ENCODE measurements at regions not wholly inside any gene's neighbourhood (a gene's known extent, or its start where the extent isn't known, plus 50 kb on each side); places are given as distances from the start of the nearest gene placed in this dataset.
"Not testable (repeated sequence)": the region's sequence is repeated elsewhere in the genome, so short reads cannot be mapped to it uniquely, and the experiment has no call there.

DNA sequence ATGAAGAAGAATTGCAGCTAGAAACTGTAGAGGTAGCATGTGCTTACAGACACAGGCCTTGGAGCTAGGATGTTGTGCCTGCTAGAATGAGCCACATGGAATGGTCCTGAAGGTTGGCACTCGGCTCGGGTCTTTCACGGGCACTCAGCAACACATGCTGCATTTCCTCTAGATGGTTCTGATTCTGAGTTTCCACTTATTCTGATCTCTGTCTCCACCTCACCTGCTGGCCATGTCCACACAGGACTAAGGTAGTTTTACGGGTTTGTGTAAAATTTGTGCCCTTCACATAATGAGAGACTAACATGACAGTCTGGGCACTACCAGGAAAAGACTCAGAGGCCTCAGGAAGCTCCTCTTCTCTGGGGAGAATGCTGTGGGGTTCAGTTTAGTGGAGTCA lies 444.8 kb upstream of the MKI67 start:
- Mint-ChIP-seq H3K27me3 (no peaks in the 10 kb centered on the region), H3K27ac (no peak overlapping the region), H3K9me3 (no peaks in the 10 kb centered on the region), H3K4me3 (no peak overlapping the region), H3K36me3 (ENCODE audit: low read depth) (no peaks in the 10 kb centered on the region), H3K4me1 (no peaks in the 10 kb centered on the region)
- DNase-seq, result no peak
- intact Hi-C loops (cut with micrococcal nuclease), result no loop called here

DNA sequence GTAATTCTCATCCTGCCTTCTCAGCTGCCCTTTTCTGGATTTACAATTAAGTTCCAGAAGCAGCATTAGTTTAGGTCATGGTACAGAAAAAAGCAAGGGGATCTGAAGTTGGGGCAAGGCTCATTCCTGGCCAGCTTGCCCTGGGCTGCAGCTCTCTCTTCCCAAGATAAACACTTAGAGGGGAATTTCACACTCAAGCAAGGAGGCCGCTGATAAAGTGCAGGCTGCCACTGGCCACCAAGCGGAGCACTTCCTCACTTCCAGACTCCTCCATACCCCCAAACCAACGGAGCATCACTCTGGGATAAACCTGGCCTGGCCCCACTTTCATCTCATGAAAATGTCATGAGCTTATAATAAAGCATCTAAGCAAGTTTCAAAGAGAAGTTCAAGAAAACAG lies 445.5 kb upstream of the MKI67 start:
- Mint-ChIP-seq H3K4me1 (no peaks in the 10 kb centered on the region), H3K9me3 (no peaks in the 10 kb centered on the region), H3K36me3 (ENCODE audit: low read depth) (no peaks in the 10 kb centered on the region), H3K27me3 (no peaks in the 10 kb centered on the region), H3K27ac (no peak overlapping the region), H3K4me3 (no peak overlapping the region)
- intact Hi-C loops (cut with micrococcal nuclease), result no loop called here
- no peak for DNase-seq

DNA sequence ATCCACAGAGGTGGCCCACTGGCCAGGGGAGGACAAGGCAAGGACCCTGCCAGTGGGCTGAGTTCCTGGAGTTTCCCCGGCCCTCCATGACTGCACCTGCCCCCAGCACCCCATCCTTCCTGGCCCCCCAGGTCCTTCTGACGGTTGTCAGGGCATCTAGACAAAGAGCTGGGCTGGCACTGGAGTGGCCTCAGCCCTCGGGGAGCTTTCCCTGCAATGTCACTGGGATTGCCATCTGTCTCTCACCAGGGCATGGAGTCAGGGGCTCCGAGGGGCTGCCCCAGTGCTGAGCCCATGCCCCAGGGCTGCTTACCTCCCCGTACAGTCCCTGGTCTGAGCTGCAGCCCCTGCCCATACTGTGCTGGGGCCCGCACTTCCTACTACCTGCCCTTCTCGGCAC lies 446.5 kb upstream of the MKI67 start:
- intact Hi-C loops (cut with micrococcal nuclease), result no loop called here

DNA sequence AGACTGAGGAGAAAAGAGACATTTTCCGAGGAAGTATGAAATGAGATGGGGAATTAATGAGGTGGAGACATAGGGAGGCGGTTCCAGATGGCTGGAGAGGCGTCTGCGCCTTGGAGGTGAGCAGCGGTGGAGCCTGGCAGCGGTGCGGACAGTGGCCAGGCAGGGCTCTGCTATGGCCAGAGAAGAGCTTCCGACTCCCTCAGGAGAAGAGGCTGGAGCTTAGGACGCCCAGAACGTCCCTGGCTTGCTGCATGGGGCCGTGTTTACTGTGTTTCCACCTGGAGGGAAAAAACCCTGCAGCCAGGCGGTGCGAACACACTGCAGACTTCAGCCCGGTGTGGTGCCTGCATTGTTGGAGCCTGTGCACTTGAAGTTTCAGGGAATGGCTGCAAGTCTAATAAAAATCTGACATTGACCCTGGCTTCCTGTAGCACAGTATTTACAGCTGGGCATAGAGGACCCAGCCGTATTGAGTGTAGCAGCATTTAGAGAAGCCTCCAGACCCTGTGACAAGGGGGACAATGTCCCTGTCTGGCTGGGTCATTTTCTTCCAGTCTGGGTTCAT lies 447.1 kb upstream of the MKI67 start:
- Mint-ChIP-seq H3K9me3 (no peaks in the 10 kb centered on the region), H3K27ac (no peak overlapping the region), H3K27me3 (no peaks in the 10 kb centered on the region), H3K36me3 (ENCODE audit: low read depth) (no peaks in the 10 kb centered on the region), H3K4me3 (no peak overlapping the region), H3K4me1 (no peaks in the 10 kb centered on the region)
- intact Hi-C loops (cut with micrococcal nuclease), result no loop called here
- DNase-seq, result no peak

More for the DNA sequence above, 446.5 kb upstream of the MKI67 start:
- DNase-seq, result no peak
- no peak overlapping the region for H3K27ac Mint-ChIP-seq
- H3K9me3 Mint-ChIP-seq, result no peaks in the 10 kb centered on the region
- no peaks in the 10 kb centered on the region for H3K27me3 Mint-ChIP-seq
- H3K4me3 Mint-ChIP-seq, result no peak overlapping the region
- no peaks in the 10 kb centered on the region for H3K36me3 Mint-ChIP-seq (ENCODE audit: low read depth)
- H3K4me1 Mint-ChIP-seq, result no peaks in the 10 kb centered on the region

DNA sequence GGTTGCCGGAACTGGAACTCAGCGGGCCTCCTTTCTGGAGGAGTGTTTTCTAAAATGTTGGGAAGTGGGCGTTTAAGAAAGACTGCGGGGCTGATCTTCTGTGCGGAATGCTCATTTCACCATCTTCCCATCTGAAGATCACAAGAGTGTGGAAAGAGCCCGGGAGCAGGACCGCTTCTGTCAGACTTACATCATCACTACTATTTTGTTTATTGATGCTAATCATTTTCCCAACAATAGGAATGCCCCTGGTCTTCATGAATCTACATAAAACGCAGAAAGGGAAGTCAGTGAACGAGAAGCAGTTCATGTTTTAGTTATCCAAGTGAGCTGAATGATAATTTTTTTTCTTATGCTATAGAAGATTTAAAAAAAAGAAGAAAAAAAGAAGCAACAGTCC lies 447.8 kb upstream of the MKI67 start:
- no peak overlapping the region for H3K27ac Mint-ChIP-seq
- no peak overlapping the region for H3K4me3 Mint-ChIP-seq
- no peaks in the 10 kb centered on the region for H3K27me3 Mint-ChIP-seq
- no peaks in the 10 kb centered on the region for H3K4me1 Mint-ChIP-seq
- no peaks in the 10 kb centered on the region for H3K9me3 Mint-ChIP-seq
- no peak for DNase-seq
- no peaks in the 10 kb centered on the region for H3K36me3 Mint-ChIP-seq (ENCODE audit: low read depth)
- intact Hi-C loops (cut with micrococcal nuclease), result no loop called here

DNA sequence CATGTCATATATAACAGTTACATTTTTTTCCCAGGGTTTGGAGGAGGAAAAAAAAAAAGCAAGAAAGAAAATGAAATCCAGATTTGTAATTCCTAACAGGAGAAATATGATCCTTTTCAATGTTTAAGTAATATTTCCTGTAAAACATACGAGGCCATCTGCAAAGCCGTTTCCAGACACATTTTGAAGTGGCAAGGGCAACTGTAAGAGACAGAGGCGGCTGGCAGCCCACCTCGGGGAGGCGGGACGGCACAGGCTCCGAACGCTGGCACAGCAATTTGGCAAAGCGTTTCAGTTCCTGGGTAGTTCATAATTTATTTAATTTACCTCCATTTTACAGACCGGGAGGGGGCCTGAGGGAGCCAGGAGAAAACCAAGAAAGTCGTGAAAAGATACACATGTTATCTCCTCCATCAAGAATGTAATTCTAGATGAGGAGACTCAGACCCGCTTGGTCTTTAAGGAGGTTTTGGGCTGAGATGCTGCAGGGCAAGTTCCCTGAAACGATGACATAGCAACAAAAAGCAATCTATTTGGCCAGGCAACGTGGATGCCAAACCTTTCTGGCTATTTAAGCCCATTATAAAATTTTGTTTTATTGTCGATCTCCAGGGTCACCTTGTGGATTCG lies 448.5 kb upstream of the MKI67 start:
- Mint-ChIP-seq H3K9me3 (no peaks in the 10 kb centered on the region), H3K4me1 (no peaks in the 10 kb centered on the region), H3K27me3 (no peaks in the 10 kb centered on the region), H3K4me3 (no peak overlapping the region), H3K27ac (no peak overlapping the region), H3K36me3 (ENCODE audit: low read depth) (no peaks in the 10 kb centered on the region)
- DNase-seq, result peak; percentile 35
- intact Hi-C loops (cut with micrococcal nuclease), result no loop called here

DNA sequence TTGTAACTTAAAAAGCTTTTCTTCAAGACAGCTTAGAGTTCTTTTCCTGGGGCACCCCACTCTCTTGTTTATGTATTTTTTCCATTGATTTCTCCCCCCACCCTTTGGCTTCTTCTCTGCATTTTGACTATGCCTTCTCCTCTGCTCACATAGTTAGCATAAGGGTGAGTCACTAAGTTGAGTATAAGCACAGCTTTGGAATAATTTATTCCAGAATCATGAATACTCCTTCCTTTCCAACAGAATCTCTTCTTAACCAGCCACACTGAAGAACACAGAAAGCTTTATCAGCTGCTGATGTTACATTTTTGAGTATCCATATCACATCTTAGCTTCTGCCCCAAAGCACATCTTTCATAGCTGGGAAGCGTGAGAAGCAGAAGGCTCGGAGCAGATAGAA lies 449.5 kb upstream of the MKI67 start:
- H3K27me3 Mint-ChIP-seq, result no peaks in the 10 kb centered on the region
- no peak for DNase-seq
- H3K27ac Mint-ChIP-seq, result no peak overlapping the region
- no peaks in the 10 kb centered on the region for H3K4me1 Mint-ChIP-seq
- no peaks in the 10 kb centered on the region for H3K36me3 Mint-ChIP-seq (ENCODE audit: low read depth)
- no peak overlapping the region for H3K4me3 Mint-ChIP-seq
- H3K9me3 Mint-ChIP-seq, result no peaks in the 10 kb centered on the region
- intact Hi-C loops (cut with micrococcal nuclease), result no loop called here

DNA sequence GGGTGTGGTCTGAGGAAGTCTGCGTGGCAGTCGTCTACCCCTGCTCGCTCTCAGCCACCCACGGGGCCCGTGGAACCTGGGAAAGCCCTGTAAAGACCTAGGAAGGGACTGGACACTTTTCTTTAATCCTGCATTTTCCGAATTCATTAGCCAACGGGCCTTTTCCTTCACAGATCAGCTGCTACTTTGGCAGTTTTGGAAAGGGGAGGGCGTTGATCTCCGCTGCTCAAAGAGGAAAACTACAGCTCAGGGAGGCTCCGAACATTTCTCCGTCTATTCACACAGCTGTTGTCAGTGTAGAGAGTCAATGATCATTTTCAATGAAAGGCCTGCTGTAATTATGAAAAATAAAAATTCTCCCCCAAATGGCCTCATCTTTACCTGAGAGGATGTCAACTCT lies 450.1 kb upstream of the MKI67 start:
- no peaks in the 10 kb centered on the region for H3K4me1 Mint-ChIP-seq
- no peak overlapping the region for H3K27ac Mint-ChIP-seq
- H3K27me3 Mint-ChIP-seq, result no peaks in the 10 kb centered on the region
- peak; percentile 35 for DNase-seq
- intact Hi-C loops (cut with micrococcal nuclease), result no loop called here
- H3K4me3 Mint-ChIP-seq, result no peak overlapping the region
- H3K9me3 Mint-ChIP-seq, result no peaks in the 10 kb centered on the region
- no peaks in the 10 kb centered on the region for H3K36me3 Mint-ChIP-seq (ENCODE audit: low read depth)

DNA sequence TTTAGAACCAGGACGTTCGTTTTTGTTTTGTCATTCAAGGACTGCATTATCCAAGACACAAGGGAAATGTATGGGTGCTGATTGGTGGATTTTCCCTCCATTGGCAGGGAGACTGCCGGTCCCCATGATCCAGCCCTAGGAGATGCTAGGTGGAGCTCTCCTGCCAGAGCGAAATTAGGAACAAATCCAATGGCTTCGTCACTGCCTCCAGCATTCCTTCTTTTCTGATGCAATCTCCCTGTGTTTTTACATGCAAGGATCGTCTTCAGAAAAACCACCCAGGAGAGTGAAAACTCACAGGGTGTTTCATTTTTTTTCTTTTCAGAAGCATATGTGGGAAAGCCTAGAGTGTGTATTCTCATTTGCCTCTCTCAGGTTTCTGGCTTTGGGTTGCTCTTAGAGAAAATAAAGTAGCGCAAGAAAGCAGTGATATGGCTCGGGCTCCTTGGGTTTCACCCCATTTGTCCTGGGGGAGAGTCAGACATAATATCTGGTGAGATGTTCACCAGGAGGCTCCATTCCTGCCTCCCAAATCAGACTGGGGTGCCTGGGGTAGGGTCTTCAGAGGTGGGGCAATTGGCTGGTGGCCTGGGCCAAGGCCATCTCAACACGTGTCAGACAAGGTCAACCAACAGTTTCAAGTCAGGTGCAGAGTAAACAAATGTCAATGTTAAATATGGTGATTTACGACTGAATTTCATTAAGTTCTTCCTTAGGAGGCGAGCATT lies 450.9 kb upstream of the MKI67 start:
- Mint-ChIP-seq H3K4me1 (no peaks in the 10 kb centered on the region), H3K27ac (no peak overlapping the region), H3K9me3 (no peaks in the 10 kb centered on the region), H3K27me3 (no peaks in the 10 kb centered on the region), H3K36me3 (ENCODE audit: low read depth) (no peaks in the 10 kb centered on the region), H3K4me3 (no peak overlapping the region)
- DNase-seq, result no peak
- intact Hi-C loops (cut with micrococcal nuclease), result no loop called here

DNA sequence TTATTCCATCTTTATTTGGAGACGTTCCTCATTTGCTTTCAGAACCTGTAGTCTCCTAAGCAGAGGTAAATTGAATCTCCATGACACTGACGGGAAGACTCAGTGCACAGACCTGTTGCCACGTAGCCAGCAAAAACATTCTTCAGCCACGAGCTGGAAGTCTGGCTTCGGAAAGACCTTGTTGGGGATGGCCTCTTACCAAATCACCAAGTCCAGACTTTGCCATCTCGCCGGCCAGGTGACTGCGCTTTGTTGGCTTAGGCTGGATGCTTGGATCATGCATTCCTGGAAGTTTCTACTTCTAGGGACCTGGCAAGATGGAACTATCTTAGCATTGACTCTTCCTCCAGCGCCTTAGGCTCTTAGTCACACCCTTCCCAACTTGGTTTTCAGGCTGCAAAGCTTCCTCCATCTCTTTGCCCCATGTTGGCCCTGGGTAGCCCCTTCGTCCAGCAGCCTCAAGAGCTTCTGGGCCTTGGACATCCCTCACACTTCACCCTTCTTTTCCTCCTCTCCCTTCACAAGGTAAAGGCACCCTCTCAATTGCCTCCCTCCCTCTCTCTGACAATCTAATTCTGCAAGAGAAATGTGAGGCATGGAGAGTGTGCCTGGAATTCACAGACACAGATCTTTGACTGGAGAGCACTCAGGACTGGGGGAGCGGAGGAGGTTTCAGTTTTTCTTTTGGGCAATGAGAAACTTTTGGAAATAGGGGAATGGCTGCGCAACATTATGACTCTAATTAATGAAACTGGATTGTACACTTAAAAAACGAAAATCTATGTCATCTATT lies 451.9 kb upstream of the MKI67 start:
- H3K36me3 Mint-ChIP-seq (ENCODE audit: low read depth), result no peaks in the 10 kb centered on the region
- H3K9me3 Mint-ChIP-seq, result no peaks in the 10 kb centered on the region
- H3K27ac Mint-ChIP-seq, result no peak overlapping the region
- H3K4me1 Mint-ChIP-seq, result no peaks in the 10 kb centered on the region
- H3K27me3 Mint-ChIP-seq, result no peaks in the 10 kb centered on the region
- intact Hi-C loops (cut with micrococcal nuclease), result no loop called here
- no peak overlapping the region for H3K4me3 Mint-ChIP-seq
- peak; percentile 39 for DNase-seq

DNA sequence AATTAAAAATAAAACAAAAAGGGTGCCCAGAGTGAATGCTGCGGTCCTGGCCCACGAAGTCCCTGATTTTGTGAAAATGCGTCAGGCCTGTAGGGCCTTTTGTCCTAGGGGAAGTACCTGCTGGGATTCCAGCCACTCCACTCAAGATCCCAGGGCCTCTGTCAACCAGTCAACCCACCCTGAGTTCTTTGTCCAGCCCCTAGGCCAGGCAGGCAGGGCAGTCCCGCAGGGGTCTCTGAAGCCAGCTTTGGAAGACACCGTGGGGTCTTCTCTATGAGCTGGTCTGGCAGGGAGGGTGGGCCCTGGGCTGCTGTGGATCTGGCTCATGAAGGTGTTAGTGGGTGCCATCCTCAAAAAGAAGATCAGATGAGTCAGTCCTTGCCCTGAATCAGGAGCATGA lies 452.5 kb upstream of the MKI67 start:
- no peaks in the 10 kb centered on the region for H3K27me3 Mint-ChIP-seq
- no peak overlapping the region for H3K27ac Mint-ChIP-seq
- H3K9me3 Mint-ChIP-seq, result no peaks in the 10 kb centered on the region
- H3K4me3 Mint-ChIP-seq, result no peak overlapping the region
- intact Hi-C loops (cut with micrococcal nuclease), result no loop called here
- peak; percentile 38 for DNase-seq
- H3K4me1 Mint-ChIP-seq, result no peaks in the 10 kb centered on the region
- H3K36me3 Mint-ChIP-seq (ENCODE audit: low read depth), result no peaks in the 10 kb centered on the region

DNA sequence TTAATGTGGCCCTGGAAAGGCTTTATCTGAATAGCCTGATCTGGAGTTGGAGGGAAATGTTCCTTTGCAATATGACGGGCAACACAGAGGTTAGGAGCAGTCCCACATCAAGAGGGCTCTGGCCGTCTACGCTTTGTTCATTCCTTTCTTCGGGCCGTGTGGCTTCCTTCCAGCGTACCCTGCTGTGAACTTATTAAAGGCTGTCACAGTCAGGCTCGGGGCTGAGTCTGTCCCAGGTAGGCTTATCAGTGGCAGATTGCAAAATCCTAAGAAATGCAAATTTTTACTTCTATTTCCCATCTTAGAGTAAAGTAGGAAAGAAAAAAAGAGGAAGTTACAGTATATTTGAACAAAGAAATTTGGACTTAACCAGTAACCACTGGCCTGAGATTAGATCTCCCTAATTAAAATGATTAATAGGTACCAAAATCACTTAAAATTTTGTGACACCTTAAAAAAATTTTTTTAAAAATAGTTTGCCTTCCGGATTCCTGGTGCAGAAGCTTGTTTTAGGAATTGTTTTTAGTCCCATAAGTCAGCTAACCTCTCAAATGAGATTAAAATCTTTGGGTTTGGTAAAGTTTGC lies 453.1 kb upstream of the MKI67 start:
- no peaks in the 10 kb centered on the region for H3K36me3 Mint-ChIP-seq (ENCODE audit: low read depth)

DNA sequence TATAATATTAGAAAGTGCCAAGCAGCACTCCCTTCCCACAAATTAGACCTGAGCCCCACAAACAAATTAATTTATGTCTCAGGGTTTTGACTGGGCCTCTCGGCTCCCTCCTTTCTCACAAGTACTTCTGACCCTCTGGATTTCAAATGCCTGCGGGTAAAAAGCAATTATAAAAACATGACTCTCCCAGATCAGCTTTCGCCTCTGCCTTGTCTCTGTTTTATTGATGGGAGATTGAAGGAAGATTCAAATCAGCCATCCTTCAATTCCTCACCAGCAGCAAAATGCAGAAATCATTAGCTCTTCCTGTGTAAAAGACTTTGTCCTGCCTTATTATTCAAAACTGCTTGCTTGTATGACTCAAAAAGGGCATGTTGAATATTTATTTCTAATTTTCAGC lies 453.7 kb upstream of the MKI67 start:
- Mint-ChIP-seq H3K36me3 (ENCODE audit: low read depth) (no peaks in the 10 kb centered on the region), H3K27me3 (no peaks in the 10 kb centered on the region), H3K4me1 (no peaks in the 10 kb centered on the region), H3K27ac (no peak overlapping the region), H3K4me3 (no peak overlapping the region), H3K9me3 (no peaks in the 10 kb centered on the region)
- intact Hi-C loops (cut with micrococcal nuclease), result no loop called here
- DNase-seq, result no peak

More for the DNA sequence above, 453.1 kb upstream of the MKI67 start:
- Mint-ChIP-seq H3K27me3 (no peaks in the 10 kb centered on the region), H3K9me3 (no peaks in the 10 kb centered on the region), H3K4me3 (no peak overlapping the region), H3K27ac (no peak overlapping the region), H3K4me1 (no peaks in the 10 kb centered on the region)
- intact Hi-C loops (cut with micrococcal nuclease), result no loop called here
- DNase-seq, result no peak

DNA sequence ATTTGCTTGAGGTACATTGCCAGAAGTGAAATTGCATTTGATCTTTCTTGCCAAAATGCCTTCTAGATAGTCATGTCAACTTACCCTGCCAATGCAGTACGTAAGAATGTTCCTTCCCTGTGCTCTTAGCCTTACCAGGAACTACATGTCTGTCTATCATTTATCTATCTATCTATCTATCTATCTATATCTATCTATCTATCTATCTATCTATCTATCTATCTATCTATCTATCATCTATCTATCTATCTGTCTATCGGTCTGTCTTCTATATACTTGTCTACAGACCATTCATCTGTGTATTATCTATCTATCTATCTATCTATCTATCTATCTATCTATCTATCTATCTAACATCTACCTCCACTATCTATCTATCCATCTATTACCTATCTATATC lies 456.9 kb upstream of the MKI67 start:
- H3K9me3 Mint-ChIP-seq; H3K36me3 Mint-ChIP-seq (ENCODE audit: low read depth); H3K4me3 Mint-ChIP-seq; intact Hi-C loops (cut with micrococcal nuclease); H3K27ac Mint-ChIP-seq; DNase-seq; H3K4me1 Mint-ChIP-seq; H3K27me3 Mint-ChIP-seq: not testable (repeated sequence)

Measured in activated CD4-positive, alpha-beta T cell treated with anti-CD3 and anti-CD28 coated beads, Interleukin-2, amount 10 ng/mL, durations not matched to agents 24 days and 14 days (primary cell).